ENCODE measurements at regions not wholly inside any gene's neighbourhood (a gene's known extent, or its start where the extent isn't known, plus 50 kb on each side); places are given as distances from the start of the nearest gene placed in this dataset.

DNA sequence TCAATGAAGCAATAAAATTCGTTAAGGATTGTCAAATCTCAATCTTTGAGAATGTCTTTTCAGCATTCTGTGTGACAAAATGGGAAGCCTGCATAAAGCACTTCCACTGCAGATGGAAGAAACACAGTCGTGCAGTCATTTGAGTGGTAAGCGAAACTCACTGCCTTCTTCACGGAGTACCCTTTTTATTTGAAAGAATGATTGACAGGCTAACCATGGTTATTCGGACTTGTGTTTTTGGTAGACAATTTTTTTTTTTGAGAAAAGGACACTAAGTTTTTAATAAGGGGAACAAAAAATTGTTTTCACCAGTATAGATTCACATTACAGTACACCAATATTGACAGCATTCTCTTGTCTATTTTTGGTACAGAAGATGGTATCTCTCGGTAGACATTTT lies 86.9 kb upstream of the MSX1 start:
- no peak for DNase-seq (ENCODE audit: low read depth in 2 of 2)

DNA sequence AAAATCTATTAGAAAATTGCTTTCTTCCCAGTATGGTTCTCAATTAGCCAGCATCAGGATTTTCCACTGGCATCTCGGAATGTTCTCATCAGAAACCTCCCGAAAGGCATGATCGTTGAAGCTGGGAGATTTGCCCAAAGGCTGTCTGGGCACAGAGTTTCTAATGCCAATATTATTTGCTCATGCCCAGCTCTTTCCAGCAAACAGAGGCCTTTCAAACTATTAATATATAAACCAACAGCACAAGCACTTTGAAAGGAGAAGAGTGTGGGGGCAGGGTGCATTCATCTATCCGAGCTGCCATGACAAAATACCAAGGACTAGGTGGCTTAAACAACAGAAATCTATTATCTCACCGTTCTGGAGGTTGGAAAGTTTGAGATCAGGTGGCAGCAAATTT lies 88.3 kb upstream of the MSX1 start:
- DNase-seq (ENCODE audit: low read depth in 2 of 2) = no peak

GRCh38 chr4:4770610-4771009 lies 88.9 kb upstream of the MSX1 start:
- no peak for DNase-seq (ENCODE audit: low read depth in 2 of 2)

DNA sequence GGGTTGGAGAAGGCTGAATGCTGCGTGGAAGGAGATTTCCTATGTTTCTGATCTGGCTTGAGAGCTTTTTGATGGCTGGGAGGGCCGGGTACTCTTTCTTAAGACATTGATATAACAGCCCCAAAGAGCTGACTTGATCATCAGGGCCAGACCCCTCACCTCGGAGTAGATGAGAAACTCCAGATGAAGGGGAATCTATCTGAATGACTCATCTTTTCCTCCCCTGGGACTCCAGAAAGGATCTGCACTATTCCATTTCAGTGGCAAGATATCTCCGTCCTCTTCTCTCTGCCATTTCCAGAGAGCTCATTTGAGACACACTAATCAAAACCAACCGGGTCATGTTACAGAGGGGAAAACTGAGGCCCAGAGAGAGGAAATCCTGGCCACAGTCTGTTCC lies 92.9 kb upstream of the MSX1 start:
- DNase-seq (ENCODE audit: low read depth in 2 of 2) = no peak

GRCh38 chr4:4765811-4766210 lies 93.7 kb upstream of the MSX1 start:
- DNase-seq (ENCODE audit: low read depth in 2 of 2) = no peak

DNA sequence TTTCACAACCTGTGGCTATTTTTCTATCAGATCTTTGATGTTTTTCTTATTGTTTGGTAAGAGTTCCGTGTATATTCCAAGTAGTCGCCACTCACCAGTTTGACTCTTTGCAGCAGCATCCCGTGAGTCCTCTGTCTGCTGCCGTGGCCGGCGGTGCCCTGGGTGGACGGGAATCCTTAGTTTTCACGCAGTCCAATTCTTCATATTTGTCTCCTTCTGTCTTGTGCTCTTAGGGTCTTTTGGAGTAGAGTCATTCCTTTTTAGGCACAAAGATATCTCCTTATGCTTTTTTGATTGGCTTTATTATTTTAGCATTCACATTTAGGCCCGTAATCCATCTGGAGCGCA lies 94.9 kb upstream of the MSX1 start:
- DNase-seq (ENCODE audit: low read depth in 2 of 2) = no peak

DNA sequence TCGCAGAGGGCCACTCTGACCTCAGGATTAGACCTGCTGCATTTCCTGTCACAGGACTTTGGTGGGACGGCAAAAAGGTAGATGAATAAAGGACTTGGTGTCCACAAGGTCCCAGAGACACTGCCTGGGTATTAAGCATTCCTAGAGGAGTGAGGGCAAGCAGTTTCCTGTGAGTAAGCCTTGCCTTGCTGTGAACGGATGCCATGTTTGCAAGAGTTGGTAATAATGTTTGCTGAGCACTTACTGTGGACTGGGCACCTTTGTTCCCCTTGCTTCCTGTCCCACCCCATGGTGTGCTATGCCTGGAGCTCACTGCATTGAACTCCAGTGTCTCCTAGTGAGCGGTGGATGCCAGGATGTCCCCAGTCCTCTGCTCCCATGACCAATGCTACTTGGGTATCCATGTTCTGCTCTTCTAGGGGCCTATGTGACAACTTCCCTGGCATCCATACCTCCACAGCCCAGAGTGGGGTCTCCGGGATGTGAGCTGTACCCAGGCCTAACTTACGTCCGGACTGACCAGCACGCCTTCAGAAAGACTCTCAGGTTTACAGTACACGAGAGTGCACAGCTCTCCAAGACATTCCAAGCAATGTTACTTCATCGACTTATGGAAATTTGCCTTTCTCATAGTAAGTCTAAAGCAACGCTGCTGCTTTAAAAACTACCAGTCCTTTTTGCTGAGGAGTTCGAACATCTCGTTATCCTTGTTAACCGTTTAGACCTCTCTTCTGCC lies 95.5 kb upstream of the MSX1 start:
- no peak for DNase-seq (ENCODE audit: low read depth in 2 of 2)

- DNase-seq (ENCODE audit: low read depth in 2 of 2) = peak; percentile 38 to 40
Measured at GRCh38 chr4:4762909-4763821, 96.3 kb upstream of the MSX1 start.

GRCh38 chr4:4762300-4762699 lies 97.2 kb upstream of the MSX1 start:
- DNase-seq (ENCODE audit: low read depth in 2 of 2) = no peak

- DNase-seq (ENCODE audit: low read depth in 2 of 2) = no peak
Measured at GRCh38 chr4:4761128-4761982, 98.1 kb upstream of the MSX1 start.

DNA sequence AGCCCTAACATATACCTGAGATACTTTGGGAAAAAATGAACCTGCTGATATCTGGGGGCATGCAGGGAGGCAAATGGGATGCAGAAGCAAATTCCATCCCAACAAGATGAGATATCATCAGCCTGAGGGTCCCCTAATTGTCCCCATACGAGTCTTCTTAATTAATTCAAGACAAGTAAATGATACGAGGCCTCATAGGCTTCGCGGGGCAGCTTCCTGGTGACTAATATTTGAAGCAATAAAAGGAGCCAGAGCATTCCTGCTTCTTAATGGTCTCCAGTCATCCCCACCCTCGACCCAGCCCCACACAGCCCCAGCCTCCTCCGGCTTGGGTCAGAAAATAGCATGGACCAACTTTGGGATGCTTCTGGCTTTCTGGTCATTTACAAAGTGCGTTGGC lies 99.6 kb upstream of the MSX1 start:
- DNase-seq (ENCODE audit: low read depth in 2 of 2) = no peak

DNA sequence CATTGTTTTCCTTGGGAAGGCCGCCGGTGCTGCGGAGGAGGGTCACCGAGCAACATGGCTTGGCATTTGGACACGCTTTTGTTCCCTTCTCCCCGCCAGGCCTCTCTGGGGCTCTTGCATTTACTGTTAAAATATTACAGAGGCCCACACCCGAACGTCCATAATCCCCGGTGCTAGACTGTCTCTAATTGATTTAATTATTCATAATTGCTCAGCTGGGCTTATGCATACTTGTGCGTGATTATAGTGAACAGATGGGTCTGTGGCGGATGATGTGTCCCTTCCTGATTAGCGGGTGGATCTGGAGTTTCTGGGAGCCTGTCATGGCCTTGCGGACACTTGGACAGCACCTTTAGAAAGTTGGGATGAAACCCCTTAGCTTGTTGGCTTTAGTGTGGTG lies 100.2 kb upstream of the MSX1 start:
- no peak for DNase-seq (ENCODE audit: low read depth in 2 of 2)

GRCh38 chr4:4758681-4759080 lies 100.8 kb upstream of the MSX1 start:
- no peak for DNase-seq (ENCODE audit: low read depth in 2 of 2)

DNA sequence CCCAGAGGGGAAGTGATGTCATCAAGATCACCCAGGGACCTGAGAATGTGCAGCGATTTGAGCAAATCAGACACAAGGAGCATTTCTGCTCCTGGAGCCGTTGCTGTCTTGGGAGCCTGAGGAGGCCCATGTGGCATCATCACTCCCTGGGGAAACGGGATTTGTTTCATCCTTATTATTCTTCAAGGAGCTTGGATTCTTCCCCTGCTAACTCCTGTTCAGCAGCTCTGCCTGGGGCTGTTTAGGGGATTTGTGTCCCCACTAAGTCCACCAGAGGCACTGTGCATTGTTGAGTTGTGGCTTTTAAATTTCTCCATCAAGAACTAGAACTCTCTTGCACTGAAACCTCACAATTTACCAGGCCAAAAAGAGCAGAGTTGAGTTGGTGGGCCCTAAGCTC lies 104.2 kb upstream of the MSX1 start:
- no peak for DNase-seq (ENCODE audit: low read depth in 2 of 2)

DNA sequence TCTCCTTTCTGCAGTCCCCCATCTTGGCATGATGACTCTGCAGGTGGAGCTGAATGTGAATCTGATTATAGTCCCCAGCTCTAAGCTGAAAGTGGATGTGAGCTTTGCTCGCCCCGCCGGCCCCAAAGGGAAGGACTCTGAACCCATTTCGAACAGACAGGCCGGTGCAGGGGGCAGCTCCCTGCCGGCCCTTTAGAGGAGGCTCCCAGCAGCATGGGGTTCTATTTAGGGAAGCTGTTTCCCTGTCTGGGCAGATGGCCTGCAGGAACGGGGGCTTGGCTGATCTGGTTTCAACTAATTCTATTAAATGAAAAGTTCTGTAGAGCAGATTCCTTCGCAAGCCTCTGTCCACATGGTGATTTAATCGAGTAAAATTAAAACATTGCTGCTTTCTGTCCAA lies 104.8 kb upstream of the MSX1 start:
- DNase-seq (ENCODE audit: low read depth in 2 of 2) = no peak

- no peak for DNase-seq (ENCODE audit: low read depth in 2 of 2)
Measured at GRCh38 chr4:4753643-4754042, 105.8 kb upstream of the MSX1 start.

DNA sequence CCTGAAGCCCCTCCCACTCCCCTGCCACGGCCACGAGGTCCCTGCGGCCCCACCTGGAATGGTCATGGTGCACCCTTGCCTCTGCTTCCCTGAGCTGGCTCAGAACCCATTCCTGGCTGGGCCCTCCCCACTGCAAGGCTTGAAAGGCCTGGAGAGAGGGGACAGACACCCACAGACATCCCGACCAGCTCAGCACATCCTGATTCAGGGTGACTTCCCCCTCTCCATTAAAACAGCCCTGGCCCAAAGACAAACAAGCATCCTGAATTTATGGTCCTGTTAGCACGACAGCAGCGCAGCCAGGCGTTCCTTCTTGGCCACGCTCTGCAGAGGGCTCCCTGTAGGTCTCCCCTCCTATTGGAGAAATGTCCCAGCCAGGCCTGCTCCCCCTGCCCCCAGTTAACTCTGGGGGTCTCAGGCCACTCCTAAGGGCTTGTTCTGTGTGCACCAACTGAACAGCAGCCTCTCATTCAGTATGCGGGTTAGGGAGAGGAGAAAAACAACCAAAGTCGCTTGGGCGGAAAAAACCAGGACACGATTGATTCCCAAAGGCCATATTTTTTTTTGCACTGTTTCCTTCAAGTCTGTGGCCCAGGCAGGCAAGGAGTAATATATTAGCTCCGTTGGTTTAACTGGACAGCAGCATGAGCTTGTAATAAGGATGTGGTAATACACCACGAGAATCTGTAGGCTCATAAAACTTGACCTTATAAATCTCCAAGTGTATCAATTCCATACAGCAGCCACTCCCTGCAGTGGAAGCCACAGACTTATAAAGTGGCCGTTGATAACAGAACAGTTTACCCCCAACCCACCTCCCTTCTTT lies 106.7 kb upstream of the MSX1 start:
- DNase-seq (ENCODE audit: low read depth in 2 of 2) = no peak

GRCh38 chr4:4752025-4752424 lies 107.4 kb upstream of the MSX1 start:
- no peak for DNase-seq (ENCODE audit: low read depth in 2 of 2)

DNA sequence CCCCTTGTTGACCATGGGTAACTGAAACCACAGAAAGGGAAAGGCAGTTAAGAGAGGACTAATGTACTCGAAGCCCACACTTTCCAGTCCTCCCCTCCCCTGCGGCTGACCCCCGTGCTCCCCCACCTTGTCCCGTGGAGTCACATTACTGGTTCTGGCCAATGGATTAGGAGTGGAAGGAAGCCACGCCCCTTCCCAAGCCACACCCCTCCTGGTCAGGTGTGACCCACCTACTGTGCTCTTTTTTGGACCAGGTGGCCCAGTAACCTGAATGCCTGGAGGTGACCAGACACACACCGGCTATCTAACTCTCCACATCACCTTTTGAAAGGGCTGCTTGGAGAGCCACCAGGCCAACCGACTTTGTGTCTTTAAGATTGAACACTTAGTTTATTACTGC lies 109.3 kb upstream of the MSX1 start:
- no peak for DNase-seq (ENCODE audit: low read depth in 2 of 2)

DNA sequence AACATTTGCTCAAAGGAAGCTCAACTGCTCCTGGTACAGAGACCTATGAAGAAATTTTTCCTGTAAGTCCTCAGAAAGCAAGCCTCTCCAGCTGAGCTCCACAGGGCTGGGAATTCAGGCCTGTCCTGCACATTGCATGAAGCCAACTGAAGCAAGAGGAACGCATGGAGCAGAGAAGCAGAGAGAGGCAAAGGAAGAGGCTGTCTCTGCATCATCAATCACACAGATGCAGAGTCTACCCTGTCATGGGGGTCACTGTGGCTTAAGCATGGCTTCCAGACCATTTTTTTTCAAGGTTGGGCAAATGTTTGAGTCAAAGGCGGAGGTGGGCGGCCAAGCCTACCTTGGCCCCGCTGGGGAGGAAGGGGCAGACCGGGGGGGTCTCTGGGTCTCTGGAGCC lies 110.3 kb upstream of the MSX1 start:
- no peak for DNase-seq (ENCODE audit: low read depth in 2 of 2)

DNA sequence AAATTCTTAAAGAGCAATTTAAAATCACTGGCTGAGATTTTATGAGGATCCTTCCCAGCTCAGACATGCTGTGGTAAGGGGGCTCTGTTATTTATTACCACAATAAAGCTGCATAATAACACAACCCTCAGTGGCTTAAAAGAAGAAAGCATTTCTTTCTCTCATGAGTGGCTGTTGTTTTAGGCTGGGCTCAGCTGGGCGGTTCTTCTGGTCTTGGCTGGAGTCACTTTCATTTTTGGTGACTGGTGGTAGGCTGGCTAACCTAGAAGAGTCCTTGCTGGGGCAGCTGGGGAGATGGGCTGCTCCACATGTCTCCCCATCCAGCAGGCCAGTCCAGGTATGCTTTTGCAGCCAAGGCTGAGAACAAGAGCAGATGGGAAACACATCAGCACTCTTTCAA lies 113.0 kb upstream of the MSX1 start:
- no peak for DNase-seq (ENCODE audit: low read depth in 2 of 2)

GRCh38 chr4:4740071-4740470 lies 119.4 kb upstream of the MSX1 start:
- DNase-seq (ENCODE audit: low read depth in 2 of 2) = no peak

All from stimulated activated CD8-positive, alpha-beta memory T cell treated with anti-CD3 and anti-CD28 coated beads, Interleukin-15, amount 100 ng/mL, for 48 hours (primary cell).